ENCODE measurements at regions not wholly inside any gene's neighbourhood (a gene's known extent, or its start where the extent isn't known, plus 50 kb on each side); places are given as distances from the start of the nearest gene placed in this dataset.
A peak's percentile ranks its signal among the peaks of the same experiment; 100 is the strongest.
"Not testable (repeated sequence)": the region's sequence is repeated elsewhere in the genome, so short reads cannot be mapped to it uniquely, and the experiment has no call there.

- TF ChIP-seq EP300 (IDR thresholded peaks at IDR 0.05) (no peak), POLR2AphosphoS5 (IDR thresholded peaks at IDR 0.05) (no peak), POLR2A (IDR thresholded peaks at IDR 0.05) (no peak), CTCF (IDR thresholded peaks at IDR 0.05) (no peak)
- 39 to 56% methylated on average over 2 of the region's 2 CpGs for WGBS, 2 donors
- no peak overlapping the region for H3K4me3 ChIP-seq
- H3K27ac ChIP-seq: peak overlapping the region in 1 of 4 donors; percentile 42
- no peaks in the 10 kb centered on the region for H3K36me3 ChIP-seq
- H3K27me3 ChIP-seq: no peaks in the 10 kb centered on the region
- DNase-seq (no peak), ATAC-seq (ENCODE audit: low FRiP score in 2 of 2) (no peak)
- H3K9me3 ChIP-seq: no peaks in the 10 kb centered on the region
- H3K4me1 ChIP-seq: peaks cover 0 to 18% (median 4%) of the 10 kb centered on the region in 4 donors
Measured at GRCh38 chr12:105659355-105660075, 329.0 kb downstream of the C12orf75 start.

- not testable (repeated sequence) for H3K27ac ChIP-seq; H3K4me1 ChIP-seq; H3K27me3 ChIP-seq; H3K36me3 ChIP-seq; ATAC-seq (ENCODE audit: low FRiP score in 2 of 2); H3K9me3 ChIP-seq; H3K4me3 ChIP-seq; DNase-seq
- 90 to 91% methylated on average over 1 of the region's 1 CpG for WGBS, 2 donors
Measured at GRCh38 chr12:105664765-105665164, 334.3 kb downstream of the C12orf75 start.

- no peaks in the 10 kb centered on the region for H3K4me1 ChIP-seq
- no peaks in the 10 kb centered on the region for H3K9me3 ChIP-seq
- H3K4me3 ChIP-seq: no peak overlapping the region
- no peaks in the 10 kb centered on the region for H3K36me3 ChIP-seq
- 91 to 98% methylated on average over 5 of the region's 5 CpGs for WGBS, 2 donors
- TF ChIP-seq POLR2AphosphoS5 (IDR thresholded peaks at IDR 0.05) (no peak), EP300 (IDR thresholded peaks at IDR 0.05) (no peak), CTCF (IDR thresholded peaks at IDR 0.05) (no peak), POLR2A (IDR thresholded peaks at IDR 0.05) (no peak)
- H3K27ac ChIP-seq: no peak overlapping the region
- ATAC-seq (ENCODE audit: low FRiP score in 2 of 2) (no peak), DNase-seq (no peak)
- no peaks in the 10 kb centered on the region for H3K27me3 ChIP-seq
Measured at GRCh38 chr12:105665366-105665765, 334.9 kb downstream of the C12orf75 start.

GRCh38 chr12:105667973-105668743, 337.7 kb downstream of the C12orf75 start:
- TF ChIP-seq POLR2AphosphoS5 (IDR thresholded peaks at IDR 0.05): no peak
- TF ChIP-seq CTCF (IDR thresholded peaks at IDR 0.05): no peak
- TF ChIP-seq POLR2A (IDR thresholded peaks at IDR 0.05): no peak
- no peak for TF ChIP-seq EP300 (IDR thresholded peaks at IDR 0.05)
- DNase-seq (no peak), ATAC-seq (ENCODE audit: low FRiP score in 2 of 2) (no peak)
- Histone ChIP-seq H3K27ac (no peak overlapping the region), H3K4me3 (no peak overlapping the region), H3K27me3 (no peaks in the 10 kb centered on the region), H3K36me3 (no peaks in the 10 kb centered on the region), H3K4me1 (peaks cover 0 to 15% (median 11%) of the 10 kb centered on the region in 4 donors), H3K9me3 (no peaks in the 10 kb centered on the region)
- 79 to 90% methylated on average over 2 of the region's 2 CpGs for WGBS, 2 donors

- Histone ChIP-seq H3K27ac (peak overlapping the region in 1 of 4 donors; percentile 80), H3K9me3 (no peaks in the 10 kb centered on the region), H3K4me3 (no peak overlapping the region), H3K27me3 (no peaks in the 10 kb centered on the region), H3K4me1 (peaks cover 6 to 21% (median 14%) of the 10 kb centered on the region in 4 donors), H3K36me3 (no peaks in the 10 kb centered on the region)
- ATAC-seq (ENCODE audit: low FRiP score in 2 of 2) (no peak), DNase-seq (no peak)
- no peak for TF ChIP-seq CTCF (IDR thresholded peaks at IDR 0.05)
- TF ChIP-seq POLR2A (IDR thresholded peaks at IDR 0.05): no peak
- no peak for TF ChIP-seq POLR2AphosphoS5 (IDR thresholded peaks at IDR 0.05)
- no peak for TF ChIP-seq EP300 (IDR thresholded peaks at IDR 0.05)
Measured at GRCh38 chr12:105670672-105671071, 340.2 kb downstream of the C12orf75 start.

Data from upper lobe of left lung (tissue), 6 donors.